Esophagus squamous epithelium (tissue), 4 donors: ENCODE measurements at regions not wholly inside any gene's neighbourhood (a gene's known extent, or its start where the extent isn't known, plus 50 kb on each side); places are given as distances from the start of the nearest gene placed in this dataset.

Source experiments
- POLR2A ChIP-seq, 4 donors: fragments of 450-650 bp; IDR thresholded peaks; one replicate each; pipeline ENCODE4 v1.6.1; 2017; ENCODE audit warnings: antibody characterized with exemption in 4 of 4, mild to moderate bottlenecking in 4 of 4, moderate library complexity in 3 of 4
- TF ChIP-seq, protein P1 (sequence below), 6 experiments: fragments of 450-650 bp in 4 of 6; fragments of 200-600 bp in 2 of 6; sonication (generic) in 2 of 6; IDR thresholded peaks; one replicate each; pipeline ENCODE4 v1.5.1; 2016 to 2019; ENCODE audit warnings: antibody characterized with exemption in 6 of 6, mild to moderate bottlenecking in 4 of 6, moderate library complexity in 4 of 6

DNA sequence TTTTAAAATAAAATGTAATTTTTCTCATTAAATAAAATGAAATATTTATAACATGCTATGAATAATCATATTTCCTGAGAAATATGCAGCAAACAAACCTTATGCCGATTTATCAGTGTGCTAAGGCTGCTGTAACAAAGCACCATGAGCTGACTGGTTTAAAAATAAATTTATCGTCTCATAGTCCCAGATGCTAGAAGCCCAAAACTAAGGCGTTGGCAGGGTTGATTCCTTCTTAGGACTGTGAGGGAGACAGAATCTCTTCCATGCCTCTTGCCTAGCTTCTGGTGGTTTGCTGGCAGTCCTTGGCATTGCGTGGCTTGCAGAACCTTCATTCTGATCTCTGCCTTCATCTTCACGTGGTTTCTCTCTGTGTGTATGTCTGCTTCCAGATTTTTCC, 740.3 kb downstream of the OTOL1 start:
- TF ChIP-seq POLR2A (IDR thresholded peaks at IDR 0.05), result no peak
- TF ChIP-seq, protein P1, sequence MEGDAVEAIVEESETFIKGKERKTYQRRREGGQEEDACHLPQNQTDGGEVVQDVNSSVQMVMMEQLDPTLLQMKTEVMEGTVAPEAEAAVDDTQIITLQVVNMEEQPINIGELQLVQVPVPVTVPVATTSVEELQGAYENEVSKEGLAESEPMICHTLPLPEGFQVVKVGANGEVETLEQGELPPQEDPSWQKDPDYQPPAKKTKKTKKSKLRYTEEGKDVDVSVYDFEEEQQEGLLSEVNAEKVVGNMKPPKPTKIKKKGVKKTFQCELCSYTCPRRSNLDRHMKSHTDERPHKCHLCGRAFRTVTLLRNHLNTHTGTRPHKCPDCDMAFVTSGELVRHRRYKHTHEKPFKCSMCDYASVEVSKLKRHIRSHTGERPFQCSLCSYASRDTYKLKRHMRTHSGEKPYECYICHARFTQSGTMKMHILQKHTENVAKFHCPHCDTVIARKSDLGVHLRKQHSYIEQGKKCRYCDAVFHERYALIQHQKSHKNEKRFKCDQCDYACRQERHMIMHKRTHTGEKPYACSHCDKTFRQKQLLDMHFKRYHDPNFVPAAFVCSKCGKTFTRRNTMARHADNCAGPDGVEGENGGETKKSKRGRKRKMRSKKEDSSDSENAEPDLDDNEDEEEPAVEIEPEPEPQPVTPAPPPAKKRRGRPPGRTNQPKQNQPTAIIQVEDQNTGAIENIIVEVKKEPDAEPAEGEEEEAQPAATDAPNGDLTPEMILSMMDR (IDR thresholded peaks at IDR 0.05), result no peak
